Testis (tissue), 2 donors: ENCODE measurements at regions not wholly inside any gene's neighbourhood (a gene's known extent, or its start where the extent isn't known, plus 50 kb on each side); places are given as distances from the start of the nearest gene placed in this dataset.

Experiments
- DNase-seq: peaks from one replicate; pipeline ENCODE4 v3.0.0-alpha.2; 2019
- H3K27ac ChIP-seq, 2 donors: fragments of 200-600 bp; sonication (generic); one replicate each; pipeline ENCODE4 v1.5.1; 2019
- H3K27me3 ChIP-seq: fragments of 200-600 bp; sonication (generic); one replicate; pipeline ENCODE4 v1.5.1; 2019
- H3K36me3 ChIP-seq: fragments of 200-600 bp; sonication (generic); one replicate; pipeline ENCODE4 v1.5.1; 2017; ENCODE audit warnings: low read depth; ENCODE audit errors: missing control alignments
- H3K4me1 ChIP-seq: fragments of 200-600 bp; sonication (generic); one replicate; pipeline ENCODE4 v1.5.1; 2019
- H3K4me3 ChIP-seq, 2 donors: fragments of 200-600 bp; sonication (generic); one replicate each; pipeline ENCODE4 v1.5.1; 2017 to 2019
- H3K9me3 ChIP-seq: fragments of 200-600 bp; sonication (generic); one replicate; pipeline ENCODE4 v1.5.1; 2017
- POLR2A ChIP-seq: fragments of 450-650 bp; IDR thresholded peaks from one replicate; pipeline ENCODE4 v1.6.1; 2017; ENCODE audit warnings: antibody characterized with exemption, mild to moderate bottlenecking, moderate library complexity
- WGBS, 2 donors: methylation state at CpG; one replicate each; pipeline ENCODE4 v1.1.5; 2018; 5-methylcytosine and 5-hydroxymethylcytosine counted together
- intact Hi-C: fragments of 100-400 bp; cut with DNase I; formaldehyde crosslinking; loops from one replicate; pipeline ENCODE4 v1.15.1; 2023; ENCODE audit warnings: low total_unique reads
- TF ChIP-seq, protein P1 (sequence below), 3 experiments: fragments of 450-650 bp in 2 of 3; fragments of 200-600 bp in 1 of 3; sonication (generic) in 1 of 3; IDR thresholded peaks; one replicate each; pipeline ENCODE4 v1.5.1; 2016 to 2019; ENCODE audit warnings: antibody characterized with exemption in 3 of 3, mild to moderate bottlenecking in 2 of 3, moderate library complexity in 1 of 3

DNA sequence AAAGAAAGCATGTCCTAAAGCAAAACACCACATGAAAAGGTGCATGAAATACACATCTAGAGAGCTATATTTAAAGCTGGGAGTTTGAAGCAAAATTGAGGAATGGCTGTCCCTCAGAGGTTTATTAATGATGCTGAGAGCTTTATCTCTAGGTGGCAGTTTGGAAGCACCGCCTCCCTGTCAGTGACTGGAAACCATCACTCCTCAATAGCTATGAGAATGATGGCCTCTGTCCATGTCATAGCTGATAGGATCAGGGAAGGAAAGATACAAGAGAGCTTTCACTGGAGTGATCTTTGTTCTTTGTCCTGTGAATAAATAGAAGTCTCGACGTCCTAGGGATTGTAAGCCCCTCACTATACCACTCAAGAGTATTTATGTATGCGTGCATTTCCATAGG lies 110.5 kb downstream of the NUDT12 start:
- no peak overlapping the region for H3K4me3 ChIP-seq
- H3K36me3 ChIP-seq: no peaks in the 10 kb centered on the region
- no peaks in the 10 kb centered on the region for H3K9me3 ChIP-seq
- intact Hi-C loops: no loop called here
- no peak overlapping the region for H3K27ac ChIP-seq
- H3K27me3 ChIP-seq: no peaks in the 10 kb centered on the region
- WGBS, 2 donors: 74 to 80% methylated on average over 4 of the region's 4 CpGs
- H3K4me1 ChIP-seq: no peaks in the 10 kb centered on the region
- DNase-seq: no peak
- no peak for TF ChIP-seq POLR2A
- TF ChIP-seq, protein P1, sequence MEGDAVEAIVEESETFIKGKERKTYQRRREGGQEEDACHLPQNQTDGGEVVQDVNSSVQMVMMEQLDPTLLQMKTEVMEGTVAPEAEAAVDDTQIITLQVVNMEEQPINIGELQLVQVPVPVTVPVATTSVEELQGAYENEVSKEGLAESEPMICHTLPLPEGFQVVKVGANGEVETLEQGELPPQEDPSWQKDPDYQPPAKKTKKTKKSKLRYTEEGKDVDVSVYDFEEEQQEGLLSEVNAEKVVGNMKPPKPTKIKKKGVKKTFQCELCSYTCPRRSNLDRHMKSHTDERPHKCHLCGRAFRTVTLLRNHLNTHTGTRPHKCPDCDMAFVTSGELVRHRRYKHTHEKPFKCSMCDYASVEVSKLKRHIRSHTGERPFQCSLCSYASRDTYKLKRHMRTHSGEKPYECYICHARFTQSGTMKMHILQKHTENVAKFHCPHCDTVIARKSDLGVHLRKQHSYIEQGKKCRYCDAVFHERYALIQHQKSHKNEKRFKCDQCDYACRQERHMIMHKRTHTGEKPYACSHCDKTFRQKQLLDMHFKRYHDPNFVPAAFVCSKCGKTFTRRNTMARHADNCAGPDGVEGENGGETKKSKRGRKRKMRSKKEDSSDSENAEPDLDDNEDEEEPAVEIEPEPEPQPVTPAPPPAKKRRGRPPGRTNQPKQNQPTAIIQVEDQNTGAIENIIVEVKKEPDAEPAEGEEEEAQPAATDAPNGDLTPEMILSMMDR (IDR thresholded peaks at IDR 0.05): no peak

DNA sequence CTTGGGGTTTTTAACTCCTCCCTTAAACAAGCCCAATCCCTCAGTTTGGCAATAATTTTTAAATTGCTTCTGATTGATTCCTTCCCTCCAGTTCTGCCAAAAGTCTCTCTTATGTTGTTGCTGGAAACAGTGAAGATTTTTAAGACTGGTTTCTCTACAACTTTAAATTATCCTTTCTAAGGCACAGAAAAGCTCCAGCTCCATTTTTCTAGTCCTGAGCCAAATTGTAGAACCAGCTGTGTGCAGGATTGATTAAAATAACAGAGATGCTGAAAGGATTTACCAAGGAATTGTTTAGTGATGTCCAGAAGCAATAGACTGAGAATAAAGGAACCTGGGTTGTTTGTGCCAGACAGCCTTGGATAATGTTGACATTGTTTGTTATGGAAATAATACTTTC lies 111.3 kb downstream of the NUDT12 start:
- Histone ChIP-seq H3K36me3 (no peaks in the 10 kb centered on the region), H3K27ac (no peak overlapping the region), H3K27me3 (no peaks in the 10 kb centered on the region), H3K4me3 (no peak overlapping the region), H3K9me3 (no peaks in the 10 kb centered on the region), H3K4me1 (no peaks in the 10 kb centered on the region)
- no peak for DNase-seq
- TF ChIP-seq POLR2A: no peak
- TF ChIP-seq, protein P1 (IDR thresholded peaks at IDR 0.05): no peak
- intact Hi-C loops: no loop called here

DNA sequence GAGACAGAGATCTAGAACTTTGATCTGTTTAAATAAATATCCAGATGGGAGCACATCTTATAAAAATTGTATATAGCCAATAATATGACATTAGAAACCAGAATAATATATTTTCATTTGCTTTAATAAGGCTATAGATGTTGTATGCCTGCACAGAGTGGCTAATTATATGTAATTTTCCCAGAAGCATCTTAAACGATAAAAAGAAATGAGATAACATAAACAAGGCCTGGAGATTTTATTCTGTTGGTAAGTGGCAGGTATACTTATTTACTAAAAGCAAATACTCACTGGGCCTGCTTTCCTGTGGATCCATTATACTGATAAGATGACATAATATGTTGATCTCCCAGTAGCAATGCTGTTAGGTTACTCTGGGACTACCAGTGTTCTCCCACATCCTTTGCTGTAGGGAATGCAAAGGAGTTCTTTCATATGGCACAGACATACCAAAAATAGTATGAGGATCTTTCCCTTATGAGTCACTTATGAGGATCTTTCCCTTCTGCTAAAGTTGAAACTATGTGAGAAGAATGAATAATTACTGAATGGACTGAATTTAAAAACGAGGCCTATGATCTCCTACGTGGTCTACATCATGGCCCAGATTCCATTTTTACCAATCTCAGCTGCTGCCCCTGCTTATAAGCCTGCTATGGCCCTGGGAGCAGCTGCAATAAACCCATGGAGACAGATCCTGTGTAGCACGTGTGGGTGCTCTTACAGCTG lies 112.1 kb downstream of the NUDT12 start:
- Histone ChIP-seq H3K4me3 (no peak overlapping the region), H3K9me3 (no peaks in the 10 kb centered on the region), H3K27ac (no peak overlapping the region), H3K36me3 (no peaks in the 10 kb centered on the region), H3K27me3 (no peaks in the 10 kb centered on the region), H3K4me1 (no peaks in the 10 kb centered on the region)
- intact Hi-C loops: no loop called here
- no peak for DNase-seq
- TF ChIP-seq, protein P1 (IDR thresholded peaks at IDR 0.05): no peak
- no peak for TF ChIP-seq POLR2A
- 68 to 86% methylated on average over 4 of the region's 4 CpGs for WGBS, 2 donors

DNA sequence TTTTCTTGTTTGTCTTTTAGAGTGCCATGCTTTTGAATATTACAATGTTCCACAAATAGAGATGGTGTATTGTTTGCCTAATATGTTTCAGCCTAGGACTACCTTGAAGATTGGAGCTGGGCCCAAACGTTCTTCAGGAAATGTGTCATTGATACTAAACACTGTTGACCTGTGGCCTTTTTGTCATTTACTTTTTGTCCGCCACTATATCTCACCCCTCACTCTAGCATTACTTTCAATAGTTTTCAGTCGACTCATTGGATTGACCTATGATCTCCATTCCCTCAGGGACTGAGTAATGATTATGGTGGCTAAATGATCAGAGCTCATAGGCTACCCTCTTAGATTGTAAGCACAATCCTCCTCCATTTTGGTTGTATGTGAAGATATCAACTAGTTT lies 115.8 kb downstream of the NUDT12 start:
- intact Hi-C loops: no loop called here
- no peak overlapping the region for H3K4me3 ChIP-seq
- no peak overlapping the region for H3K27ac ChIP-seq
- TF ChIP-seq, protein P1 (IDR thresholded peaks at IDR 0.05): no peak
- TF ChIP-seq POLR2A: no peak
- no peaks in the 10 kb centered on the region for H3K4me1 ChIP-seq
- WGBS, 2 donors: 64 to 72% methylated on average over 3 of the region's 3 CpGs
- DNase-seq: no peak
- H3K9me3 ChIP-seq: no peaks in the 10 kb centered on the region
- H3K36me3 ChIP-seq: no peaks in the 10 kb centered on the region
- H3K27me3 ChIP-seq: no peaks in the 10 kb centered on the region

DNA sequence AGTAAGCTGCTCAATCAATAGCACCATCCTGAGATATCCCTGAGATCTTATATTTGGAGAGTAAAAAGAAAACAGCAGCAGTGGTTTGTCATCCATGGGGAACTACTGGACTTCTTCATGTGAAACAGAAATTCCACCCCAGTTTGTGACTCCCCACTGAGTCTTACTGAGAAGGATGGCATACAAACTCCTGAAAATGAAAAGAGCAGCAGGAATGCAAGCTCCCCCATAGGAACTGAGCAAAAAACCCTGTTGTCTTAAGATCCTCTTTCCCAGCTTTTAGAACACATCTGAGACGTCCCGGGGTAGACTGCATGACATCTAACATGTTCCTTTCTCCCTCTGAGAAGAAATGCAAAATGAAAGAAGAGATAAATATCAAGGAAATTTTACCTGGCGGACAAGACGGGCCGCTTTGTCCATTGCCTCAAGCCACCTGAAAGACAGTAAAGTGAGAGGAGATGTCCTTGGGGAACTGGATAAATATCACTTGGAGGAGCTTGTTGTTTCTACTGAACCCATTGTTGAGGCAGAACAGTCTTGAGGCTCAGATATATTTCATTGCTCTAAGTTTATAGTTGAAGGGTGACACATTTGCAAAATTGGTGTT lies 117.1 kb downstream of the NUDT12 start:
- Histone ChIP-seq H3K9me3 (no peaks in the 10 kb centered on the region), H3K27ac (no peak overlapping the region), H3K27me3 (no peaks in the 10 kb centered on the region), H3K4me3 (no peak overlapping the region), H3K36me3 (no peaks in the 10 kb centered on the region), H3K4me1 (no peaks in the 10 kb centered on the region)
- DNase-seq: no peak
- TF ChIP-seq, protein P1 (IDR thresholded peaks at IDR 0.05): no peak
- TF ChIP-seq POLR2A: no peak
- intact Hi-C loops: no loop called here
- 86 to 87% methylated on average over 5 of the region's 5 CpGs for WGBS, 2 donors
